Neuronal stem cell (in vitro differentiated cells): ENCODE measurements at regions not wholly inside any gene's neighbourhood (a gene's known extent, or its start where the extent isn't known, plus 50 kb on each side); places are given as distances from the start of the nearest gene placed in this dataset.

ENCODE experiments used
- DNase-seq: peaks from one replicate; pipeline ENCODE4 v3.0.0-alpha.2; 2013; ENCODE audit warnings: low spot score
- H2AFZ ChIP-seq: one replicate; pipeline ENCODE4 v1.6.1; 2013; ENCODE audit warnings: mild to moderate bottlenecking, low read length, inconsistent platforms
- H2AK5ac ChIP-seq: 2 replicates; pipeline ENCODE4 v1.6.1; 2013; ENCODE audit warnings: low read depth, mild to moderate bottlenecking, inconsistent platforms, low read length, moderate library complexity, mixed read lengths
- H2BK120ac ChIP-seq: 2 replicates; pipeline ENCODE4 v1.6.1; 2013; ENCODE audit warnings: low read depth, mild to moderate bottlenecking, inconsistent platforms, low read length, moderate library complexity, mixed read lengths
- H2BK12ac ChIP-seq: one replicate; pipeline ENCODE4 v1.6.1; 2013; ENCODE audit warnings: low read length, inconsistent platforms
- H2BK15ac ChIP-seq: 2 replicates; pipeline ENCODE4 v1.6.1; 2013; ENCODE audit warnings: mild to moderate bottlenecking, low read length, inconsistent platforms, mixed read lengths
- H2BK5ac ChIP-seq: one replicate; pipeline ENCODE4 v1.6.1; 2013; ENCODE audit warnings: inconsistent platforms, mild to moderate bottlenecking, low read length, moderate library complexity
- H3K14ac ChIP-seq: one replicate; pipeline ENCODE4 v1.6.1; 2013; ENCODE audit warnings: low read length, inconsistent platforms
- H3K18ac ChIP-seq: 2 replicates; pipeline ENCODE4 v1.6.1; 2013; ENCODE audit warnings: low read length, inconsistent platforms
- H3K23ac ChIP-seq: 2 replicates; pipeline ENCODE4 v1.6.1; 2013; ENCODE audit warnings: low read depth, mild to moderate bottlenecking, mixed read lengths, low read length, inconsistent platforms; ENCODE audit not compliant: poor library complexity
- H3K27ac ChIP-seq: replicated peaks from 3 replicates; pipeline ENCODE4 v1.5.1; 2013; ENCODE audit warnings: low read length, inconsistent platforms
- H3K27me3 ChIP-seq, 3 experiments: 2 replicates each; pipeline ENCODE4 v1.6.1; 2013; ENCODE audit warnings: low read length in 3 of 3, mild to moderate bottlenecking in 2 of 3, inconsistent platforms in 1 of 3, low read depth in 1 of 3, mixed read lengths in 1 of 3, moderate library complexity in 1 of 3; ENCODE audit not compliant: control insufficient read depth in 3 of 3, insufficient read depth in 3 of 3
- H3K36me3 ChIP-seq, 2 donors: replicated peaks in 1 of 2; 2 replicates each; pipeline ENCODE4 v1.6.1; 2013; ENCODE audit warnings: low read length in 2 of 2; ENCODE audit not compliant: control insufficient read depth in 2 of 2, insufficient read depth in 2 of 2
- H3K4ac ChIP-seq: 2 replicates; pipeline ENCODE4 v1.6.1; 2013; ENCODE audit warnings: inconsistent platforms, mild to moderate bottlenecking, low read length, moderate library complexity
- H3K4me1 ChIP-seq, 2 donors: 1 replicate in 1 of 2; 2 replicates in 1 of 2; pipeline ENCODE4 v1.6.1; 2013; ENCODE audit warnings: low read length in 2 of 2, low read depth in 1 of 2; ENCODE audit not compliant: control insufficient read depth in 2 of 2, insufficient read depth in 1 of 2
- H3K4me2 ChIP-seq: one replicate; pipeline ENCODE4 v1.6.1; 2013; ENCODE audit warnings: mild to moderate bottlenecking, low read length, inconsistent platforms; ENCODE audit not compliant: insufficient read depth, poor library complexity, severe bottlenecking
- H3K4me3 ChIP-seq, 2 donors: 2 replicates each; pipeline ENCODE4 v1.5.1; 2013; ENCODE audit warnings: low read length in 2 of 2, mild to moderate bottlenecking in 2 of 2, inconsistent platforms in 1 of 2, moderate library complexity in 1 of 2
- H3K79me1 ChIP-seq: one replicate; pipeline ENCODE4 v1.6.1; 2013; ENCODE audit warnings: low read depth, mild to moderate bottlenecking, inconsistent platforms, low read length, moderate library complexity
- H3K9ac ChIP-seq: one replicate; pipeline ENCODE4 v1.6.1; 2013; ENCODE audit warnings: mild to moderate bottlenecking, low read depth, low read length, inconsistent platforms; ENCODE audit not compliant: poor library complexity
- H3K9me3 ChIP-seq, 2 donors: replicated peaks in 1 of 2; 2 replicates each; pipeline versions ENCODE3 to v1.6.1; 2013; ENCODE audit warnings: low read length in 2 of 2, mild to moderate bottlenecking in 2 of 2, inconsistent platforms in 1 of 2, low read depth in 1 of 2, mixed read lengths in 1 of 2, moderate library complexity in 1 of 2; ENCODE audit not compliant: control insufficient read depth in 2 of 2, insufficient read depth in 1 of 2
- H4K8ac ChIP-seq: one replicate; pipeline ENCODE4 v1.6.1; 2013; ENCODE audit warnings: low read depth, mild to moderate bottlenecking, inconsistent platforms, low read length, moderate library complexity
- H4K91ac ChIP-seq: one replicate; pipeline ENCODE4 v1.6.1; 2013; ENCODE audit warnings: low read length, low read depth, mild to moderate bottlenecking, inconsistent platforms; ENCODE audit not compliant: poor library complexity
- WGBS, 2 donors: extraction: QIAGEN DNeasy Blood & Tissue Kit; methylation state at CpG; one replicate each; pipeline ENCODE4 v1.1.7; 2013; ENCODE audit warnings: missing lambda C conversion rate in 2 of 2, mixed read lengths in 1 of 2; ENCODE audit not compliant: insufficient read length in 2 of 2, insufficient replicate concordance in 1 of 2; ENCODE audit errors: extremely low coverage in 2 of 2; 5-methylcytosine and 5-hydroxymethylcytosine counted together

GRCh38 chr7:130910949-130911944, 177.2 kb upstream of the KLF14 start:
- Histone ChIP-seq H3K18ac (no peak overlapping the region), H2BK15ac (no peak overlapping the region), H3K79me1 (no peaks in the 10 kb centered on the region), H3K4me2 (no peak overlapping the region), H3K27me3 (no peaks in the 10 kb centered on the region), H3K23ac (no peak overlapping the region), H3K4me3 (no peak overlapping the region), H3K14ac (no peak overlapping the region), H2AFZ (no peak overlapping the region), H3K9me3 (no peaks in the 10 kb centered on the region), H3K4ac (no peak overlapping the region), H2AK5ac (no peak overlapping the region), H3K9ac (no peak overlapping the region), H2BK12ac (no peak overlapping the region), H2BK120ac (no peak overlapping the region), H4K91ac (no peak overlapping the region), H3K36me3 (no peaks in the 10 kb centered on the region), H3K27ac (no peak overlapping the region), H3K4me1 (peaks cover 14 to 23% of the 10 kb centered on the region in 2 donors), H2BK5ac (no peak overlapping the region), H4K8ac (no peak overlapping the region)
- DNase-seq: no peak
- no CpG with 5 or more reads among the region's 7 CpGs for WGBS, 2 donors

GRCh38 chr7:130912082-130912861, 178.3 kb upstream of the KLF14 start:
- no peak overlapping the region for H4K91ac ChIP-seq
- H3K9me3 ChIP-seq: no peaks in the 10 kb centered on the region
- H3K4ac ChIP-seq: no peak overlapping the region
- no peak overlapping the region for H3K14ac ChIP-seq
- H2BK5ac ChIP-seq: no peak overlapping the region
- no peaks in the 10 kb centered on the region for H3K79me1 ChIP-seq
- no CpG with 5 or more reads among the region's 7 CpGs for WGBS, 2 donors
- no peak overlapping the region for H2BK15ac ChIP-seq
- DNase-seq: no peak
- no peak overlapping the region for H2AK5ac ChIP-seq
- H4K8ac ChIP-seq: no peak overlapping the region
- no peak overlapping the region for H3K9ac ChIP-seq
- H3K27me3 ChIP-seq: no peaks in the 10 kb centered on the region
- H3K23ac ChIP-seq: no peak overlapping the region
- no peak overlapping the region for H2BK12ac ChIP-seq
- H3K4me2 ChIP-seq: no peak overlapping the region
- peak overlapping the region; percentile 31 for H2AFZ ChIP-seq
- peaks cover 14 to 23% of the 10 kb centered on the region in 2 donors for H3K4me1 ChIP-seq
- no peaks in the 10 kb centered on the region for H3K36me3 ChIP-seq
- no peak overlapping the region for H3K4me3 ChIP-seq
- no peak overlapping the region for H2BK120ac ChIP-seq
- no peak overlapping the region for H3K27ac ChIP-seq
- peak overlapping the region; percentile 24 for H3K18ac ChIP-seq

- Histone ChIP-seq H3K9me3 (no peaks in the 10 kb centered on the region), H3K79me1 (no peaks in the 10 kb centered on the region), H3K36me3 (no peaks in the 10 kb centered on the region), H2AK5ac (no peak overlapping the region), H3K23ac (no peak overlapping the region), H3K14ac (no peak overlapping the region), H2BK5ac (no peak overlapping the region), H3K4ac (no peak overlapping the region), H2BK120ac (no peak overlapping the region), H3K4me1 (peaks cover 14 to 23% of the 10 kb centered on the region in 2 donors), H4K91ac (no peak overlapping the region), H2BK15ac (no peak overlapping the region), H3K4me3 (peak overlapping the region in 1 of 2 donors; percentile 20), H2AFZ (peak overlapping the region; percentile 31), H4K8ac (no peak overlapping the region), H3K9ac (no peak overlapping the region), H3K4me2 (no peak overlapping the region), H3K27me3 (no peaks in the 10 kb centered on the region), H3K27ac (no peak overlapping the region), H2BK12ac (no peak overlapping the region), H3K18ac (no peak overlapping the region)
- no peak for DNase-seq
- no CpG with 5 or more reads among the region's 18 CpGs for WGBS, 2 donors
Measured at GRCh38 chr7:130912862-130913638, 179.0 kb upstream of the KLF14 start.
